SK-N-SH (cell line): ENCODE measurements at regions not wholly inside any gene's neighbourhood (a gene's known extent, or its start where the extent isn't known, plus 50 kb on each side); places are given as distances from the start of the nearest gene placed in this dataset.
A peak's percentile ranks its signal among the peaks of the same experiment; 100 is the strongest.

Experiments used
- CTCF ChIA-PET: fragments of 300-600, 350-600 bp; formaldehyde crosslinking; extraction: SDS; loops from one replicate; lab custom pipeline; 2021; lab: Yijun Ruan, JAX
- POLR2A ChIA-PET: fragments of 350-600 bp; sonication (Branson Sonifier 250); formaldehyde crosslinking; extraction: SDS; loops from one replicate; lab custom pipeline; 2020; ENCODE audit warnings: antibody characterized with exemption, inconsistent platforms; lab: Yijun Ruan, JAX
- DNase-seq: peaks from one replicate; pipeline ENCODE4 v3.0.0; 2012
- H2AFZ ChIP-seq: fragments of 200-600 bp; sonication (generic); 2 replicates; pipeline ENCODE4 v1.8.1; 2016; ENCODE audit warnings: antibody characterized with exemption, mild to moderate bottlenecking, low read depth
- H3F3A ChIP-seq: fragments of 200-600 bp; sonication (generic); replicated peaks from 2 replicates; pipeline ENCODE3; 2016; ENCODE audit warnings: antibody characterized with exemption, mild to moderate bottlenecking; ENCODE audit not compliant: insufficient read depth
- H3K27ac ChIP-seq, 2 experiments: fragments of 200-500 bp in 1 of 2; fragments of 200-600 bp in 1 of 2; sonication (Bioruptor generic) in 1 of 2; sonication (generic), shearing (Covaris generic) in 1 of 2; 2 replicates each; pipeline versions ENCODE4 v1.5.1 to v1.6.1; 2014 to 2016; ENCODE audit warnings: low read depth in 2 of 2, inconsistent platforms in 1 of 2, low read length in 1 of 2, mild to moderate bottlenecking in 1 of 2, mixed read lengths in 1 of 2
- H3K27me3 ChIP-seq: fragments of 200-600 bp; sonication (generic), shearing (Covaris generic); 2 replicates; pipeline ENCODE4 v1.6.1; 2016; ENCODE audit warnings: mixed run types; ENCODE audit not compliant: insufficient read depth
- H3K36me3 ChIP-seq, 2 experiments: fragments of 200-500 bp in 1 of 2; fragments of 200-600 bp in 1 of 2; sonication (Bioruptor generic) in 1 of 2; sonication (generic) in 1 of 2; replicated peaks in 1 of 2; 2 replicates each; pipeline versions ENCODE3 to v1.5.1; 2014 to 2016; ENCODE audit warnings: low read length in 1 of 2, mild to moderate bottlenecking in 1 of 2; ENCODE audit not compliant: insufficient read depth in 2 of 2, control insufficient read depth in 1 of 2
- H3K4me1 ChIP-seq, 2 experiments: fragments of 200-500 bp in 1 of 2; fragments of 200-600 bp in 1 of 2; sonication (Bioruptor generic) in 1 of 2; sonication (generic), shearing (Covaris generic) in 1 of 2; 2 replicates each; pipeline versions ENCODE4 v1.5.1 to v1.6.1; 2014 to 2016; ENCODE audit warnings: low read depth in 1 of 2, low read length in 1 of 2, mixed run types in 1 of 2; ENCODE audit not compliant: insufficient read depth in 2 of 2, control insufficient read depth in 1 of 2
- H3K4me2 ChIP-seq: fragments of 200-600 bp; sonication (generic), shearing (Covaris generic); 2 replicates; pipeline ENCODE4 v1.6.1; 2017; ENCODE audit warnings: mixed run types
- H3K4me3 ChIP-seq, 2 experiments: fragments of 200-500 bp in 1 of 2; fragments of 200-600 bp in 1 of 2; sonication (Bioruptor generic) in 1 of 2; sonication (generic), shearing (Covaris generic) in 1 of 2; 2 replicates each; pipeline versions ENCODE4 v1.5.1 to v1.8.1; 2014 to 2016; ENCODE audit warnings: low read depth in 2 of 2, inconsistent platforms in 1 of 2, low read length in 1 of 2, mild to moderate bottlenecking in 1 of 2, mixed read lengths in 1 of 2, moderate library complexity in 1 of 2
- H3K79me2 ChIP-seq: fragments of 200-600 bp; sonication (generic); 2 replicates; pipeline ENCODE4 v1.8.1; 2017; ENCODE audit warnings: mild to moderate bottlenecking; ENCODE audit not compliant: insufficient read depth
- H3K9ac ChIP-seq: fragments of 200-600 bp; sonication (generic); 2 replicates; pipeline ENCODE4 v1.6.1; 2017; ENCODE audit warnings: mixed run types
- H3K9me2 ChIP-seq: fragments of 200-600 bp; sonication (generic); 2 replicates; pipeline ENCODE4 v1.6.1; 2017; ENCODE audit warnings: mixed run types
- H3K9me3 ChIP-seq: fragments of 200-600 bp; sonication (generic); 2 replicates; pipeline ENCODE4 v1.6.1; 2017; ENCODE audit warnings: mixed run types, mild to moderate bottlenecking, moderate library complexity
- H4K20me1 ChIP-seq: fragments of 200-600 bp; sonication (generic); 2 replicates; pipeline ENCODE4 v1.6.1; 2017; ENCODE audit warnings: mild to moderate bottlenecking, mixed run types; ENCODE audit not compliant: insufficient read depth
- CHD2 ChIP-seq: fragments of 150-350 bp; IDR thresholded peaks from 2 replicates; pipeline ENCODE4 v1.6.1; 2018; ENCODE audit warnings: low read length; ENCODE audit not compliant: partially characterized antibody
- FOXM1 ChIP-seq: IDR thresholded peaks from 2 replicates; pipeline ENCODE4 v1.4.0; 2012; ENCODE audit warnings: low read depth, mild to moderate bottlenecking
- GABPA ChIP-seq: IDR thresholded peaks from 2 replicates; pipeline ENCODE4 v1.4.0; 2012; ENCODE audit warnings: low read depth, mild to moderate bottlenecking
- JUND ChIP-seq: IDR thresholded peaks from 2 replicates; pipeline ENCODE4 v1.4.0; 2012
- MAX ChIP-seq: IDR thresholded peaks from 2 replicates; pipeline ENCODE4 v1.4.0; 2012; ENCODE audit warnings: low read depth
- MEF2A ChIP-seq: IDR thresholded peaks from 2 replicates; pipeline ENCODE4 v1.4.0; 2012; ENCODE audit warnings: low read depth, borderline replicate concordance
- MXI1 ChIP-seq: IDR thresholded peaks from 2 replicates; pipeline ENCODE4 v1.6.1; 2012; ENCODE audit warnings: mild to moderate bottlenecking, low read depth, low read length, improper control_type of control experiment
- NFIC ChIP-seq: IDR thresholded peaks from 2 replicates; pipeline ENCODE4 v1.4.0; 2012; ENCODE audit warnings: borderline replicate concordance
- NRF1 ChIP-seq: IDR thresholded peaks from 2 replicates; pipeline ENCODE4 v1.6.1; 2012; ENCODE audit warnings: low read depth, mild to moderate bottlenecking, low read length
- REST ChIP-seq: IDR thresholded peaks from 2 replicates; pipeline ENCODE4 v1.6.1; 2012; ENCODE audit warnings: mild to moderate bottlenecking, low read depth, low read length, moderate library complexity
- RFX5 ChIP-seq: IDR thresholded peaks from 2 replicates; pipeline ENCODE4 v1.6.1; 2012; ENCODE audit warnings: mild to moderate bottlenecking, improper control_type of control experiment, low read length
- SIN3A ChIP-seq: IDR thresholded peaks from 2 replicates; pipeline ENCODE4 v1.6.1; 2012; ENCODE audit warnings: low read depth, mild to moderate bottlenecking, low read length, moderate library complexity, borderline replicate concordance
- SMC3 ChIP-seq: IDR thresholded peaks from 2 replicates; pipeline ENCODE4 v1.6.1; 2012; ENCODE audit warnings: low read depth, low read length, improper control_type of control experiment
- TCF12 ChIP-seq: IDR thresholded peaks from 2 replicates; pipeline ENCODE4 v1.4.0; 2012
- TEAD4 ChIP-seq: IDR thresholded peaks from 2 replicates; pipeline ENCODE4 v1.4.0; 2012; ENCODE audit warnings: mild to moderate bottlenecking, borderline replicate concordance; ENCODE audit not compliant: insufficient read depth
- USF1 ChIP-seq: IDR thresholded peaks from 2 replicates; pipeline ENCODE4 v1.4.0; 2012; ENCODE audit warnings: low read depth, borderline replicate concordance
- USF2 ChIP-seq: fragments of 150-350 bp; IDR thresholded peaks from 2 replicates; pipeline ENCODE4 v1.6.1; 2017; ENCODE audit warnings: antibody characterized with exemption, low read length, low read depth, borderline replicate concordance
- YY1 ChIP-seq: IDR thresholded peaks from 2 replicates; pipeline ENCODE4 v1.4.0; 2012; ENCODE audit warnings: low read depth, mild to moderate bottlenecking
- ZBTB33 ChIP-seq: IDR thresholded peaks from 2 replicates; pipeline ENCODE4 v1.4.0; 2012; ENCODE audit warnings: low read depth, borderline replicate concordance
- WGBS: methylation state at CpG from one replicate; pipeline ENCODE4 v1.1.6; 2017; ENCODE audit warnings: low lambda C conversion rate; 5-methylcytosine and 5-hydroxymethylcytosine counted together

GRCh38 chr9:85402551-85402950 lies 339.2 kb downstream of the AGTPBP1 start:
- Histone ChIP-seq H3K27me3 (no peaks in the 10 kb centered on the region), H3K9me3 (no peaks in the 10 kb centered on the region), H3K79me2 (no peaks in the 10 kb centered on the region), H3K4me3 (peak overlapping the region in 1 of 2 experiments; percentile 32; a peak in 1 of 4 replicates), H3F3A (peaks cover 3% of the 10 kb centered on the region), H3K27ac (peak overlapping the region; percentile 15 to 77; a peak in 2 of 4 replicates), H3K9ac (no peak overlapping the region), H3K9me2 (no peaks in the 10 kb centered on the region), H3K36me3 (no peaks in the 10 kb centered on the region), H3K4me2 (peak overlapping the region; percentile 6; the same call in 1 of the 2 replicates), H4K20me1 (no peaks in the 10 kb centered on the region), H3K4me1 (peaks cover 5 to 17% of the 10 kb centered on the region in 2 experiments; a peak in 3 of 4 replicates), H2AFZ (no peak overlapping the region)
- DNase-seq = no peak
- ChIA-PET POLR2A (no interaction called here), CTCF (interaction anchor here (1.0 to 1.6 kb wide), 6 partner anchors 13 to 734 kb away, joined by 3 to 6 read pairs (median 4); no protein-coding TSS in a partner anchor)
- no peak for TF ChIP-seq JUND
- TF ChIP-seq ZBTB33 = no peak
- no peak for TF ChIP-seq SIN3A
- no peak for TF ChIP-seq CHD2
- TF ChIP-seq SMC3 = no peak
- TF ChIP-seq REST = no peak
- no peak for TF ChIP-seq NRF1
- no peak for TF ChIP-seq USF2
- no peak for TF ChIP-seq MXI1
- no peak for TF ChIP-seq FOXM1
- TF ChIP-seq TEAD4 = no peak
- TF ChIP-seq RFX5 = no peak
- TF ChIP-seq NFIC = no peak
- TF ChIP-seq TCF12 = no peak
- TF ChIP-seq GABPA = no peak
- TF ChIP-seq YY1 = no peak
- TF ChIP-seq MAX = no peak
- TF ChIP-seq MEF2A = no peak
- no peak for TF ChIP-seq USF1
- 24% methylated on average over 5 of the region's 5 CpGs for WGBS
